ENCODE measurements at regions not wholly inside any gene's neighbourhood (a gene's known extent, or its start where the extent isn't known, plus 50 kb on each side); places are given as distances from the start of the nearest gene placed in this dataset.

DNA sequence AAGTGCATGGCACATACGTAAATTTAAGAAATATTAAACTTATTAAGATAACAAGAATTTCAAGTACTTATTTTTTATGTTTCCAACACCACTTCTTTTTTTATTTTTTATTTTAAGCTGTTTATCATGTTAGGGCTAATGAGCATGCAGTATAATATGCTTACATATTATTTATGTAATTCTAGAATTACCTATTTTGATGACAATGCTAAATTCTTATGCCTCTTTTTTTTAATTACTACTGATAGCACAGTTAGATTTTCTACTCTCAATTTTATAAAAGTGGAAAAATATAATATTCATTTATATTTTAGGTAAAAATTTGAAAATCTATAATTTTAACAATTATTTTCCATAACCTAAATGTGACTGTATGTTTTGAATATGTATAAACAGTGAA is 713.0 kb downstream of the MRPL39 start:
- no peak for DNase-seq (ENCODE audit: low read depth)

DNA sequence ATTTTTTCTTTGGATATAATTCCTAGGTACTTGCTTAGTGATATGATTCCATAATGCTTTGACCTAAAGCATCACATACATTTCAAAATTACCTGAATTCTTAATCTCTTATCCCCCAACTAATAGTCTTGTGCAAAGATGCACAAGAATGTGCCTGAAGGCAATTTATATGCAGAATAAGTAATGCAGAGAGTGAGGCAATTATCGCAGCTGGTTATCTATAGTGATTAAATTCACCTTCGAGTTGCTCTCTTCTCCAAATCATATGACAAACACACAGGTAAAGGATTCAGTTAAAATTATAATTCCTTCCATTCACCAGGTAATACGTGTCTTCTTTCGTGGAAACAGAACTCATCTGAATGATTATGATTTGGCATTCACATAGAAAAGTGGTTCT is 717.3 kb downstream of the MRPL39 start:
- DNase-seq (ENCODE audit: low read depth): no peak

DNA sequence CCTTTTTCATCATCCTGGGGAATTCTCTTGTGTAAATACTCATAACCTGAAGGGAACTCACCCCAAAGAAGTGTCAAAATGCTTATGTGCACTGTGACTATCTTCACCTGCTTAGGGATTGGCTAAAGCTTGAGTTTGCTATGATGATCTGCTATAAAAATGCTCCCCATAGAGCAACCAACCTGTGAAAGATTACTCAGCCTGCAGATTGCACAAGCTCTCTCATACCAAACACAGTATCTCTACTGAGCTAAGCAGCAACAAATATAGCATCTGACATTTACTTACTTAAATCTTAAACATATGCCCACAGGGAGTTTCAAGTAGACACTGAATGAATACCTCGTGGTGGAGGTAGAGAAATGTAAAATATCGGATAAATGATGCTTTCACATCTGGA is 725.8 kb downstream of the MRPL39 start:
- no peak for DNase-seq (ENCODE audit: low read depth)

DNA sequence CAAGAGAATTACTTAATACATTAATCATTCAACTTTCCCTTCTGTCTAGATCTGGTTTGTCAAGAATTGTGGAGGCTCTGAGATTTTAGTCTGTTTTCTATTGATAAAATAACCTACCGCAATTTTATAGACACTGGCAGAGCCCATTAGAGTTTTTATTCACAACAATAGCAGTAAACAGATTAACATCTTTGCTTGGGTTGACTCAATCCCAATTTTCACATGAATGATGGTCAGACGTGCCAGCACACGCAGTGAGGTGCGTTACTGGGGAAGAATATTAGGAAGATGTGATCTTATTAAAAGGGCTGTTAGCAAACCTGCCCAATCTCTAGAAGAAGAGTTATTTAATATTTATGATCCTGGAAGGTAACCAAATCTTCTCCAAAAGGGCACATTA is 736.6 kb downstream of the MRPL39 start:
- no peak for DNase-seq (ENCODE audit: low read depth)

DNA sequence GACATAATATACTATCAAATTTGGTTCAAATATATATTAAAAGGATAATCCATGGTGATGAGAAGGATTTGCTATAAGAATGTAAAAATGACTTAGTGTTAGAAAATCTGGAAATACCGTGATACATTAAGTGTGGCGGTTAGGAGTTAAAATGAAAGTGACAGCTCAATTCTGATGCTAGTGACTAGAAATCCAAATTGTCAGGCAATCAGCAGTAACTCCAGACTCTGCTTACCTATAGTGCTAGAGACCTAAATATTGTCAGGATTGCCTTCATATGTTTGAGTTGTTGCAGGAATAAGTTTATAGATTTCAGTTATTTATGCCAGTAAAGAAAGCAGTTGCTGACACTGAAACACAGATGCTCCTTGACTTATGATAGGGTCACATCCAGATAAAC is 737.4 kb downstream of the MRPL39 start:
- no peak for DNase-seq (ENCODE audit: low read depth)

DNA sequence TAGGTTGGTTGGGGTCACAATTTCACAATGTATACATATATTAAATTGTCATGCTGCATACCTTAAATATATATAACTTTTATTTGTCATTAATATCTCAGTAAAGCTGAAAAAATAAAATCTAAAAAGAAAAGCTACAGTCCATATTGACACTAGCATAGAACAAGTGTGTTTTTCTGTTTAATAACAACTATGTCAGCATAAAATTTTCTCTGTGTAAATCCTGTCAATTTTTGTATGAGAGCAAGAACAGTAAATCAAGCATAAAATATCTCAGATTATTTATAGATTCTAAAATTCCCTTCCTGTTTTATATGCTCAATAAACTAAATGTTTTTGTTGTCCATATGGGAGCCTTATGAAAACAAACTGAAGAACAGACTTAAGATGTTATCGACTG is 739.2 kb downstream of the MRPL39 start:
- no peak for DNase-seq (ENCODE audit: low read depth)

DNA sequence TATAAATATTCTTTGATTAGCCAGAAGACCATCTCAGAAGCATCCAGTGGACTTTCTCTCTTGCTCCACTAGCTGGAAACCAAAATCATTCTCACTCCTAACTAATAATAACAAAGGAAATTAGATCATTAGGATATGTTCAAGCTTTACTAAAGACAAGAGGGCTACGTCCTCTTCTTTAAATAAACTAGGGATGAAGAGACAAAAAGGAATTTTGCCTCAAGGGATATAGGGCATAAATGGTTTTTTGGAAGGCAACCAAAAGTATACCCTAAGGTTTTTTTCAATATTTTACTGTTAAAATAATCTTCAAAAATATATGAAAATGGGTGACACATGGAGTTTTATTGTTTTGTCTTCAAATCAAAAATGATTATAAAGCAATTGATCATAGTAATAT is 745.8 kb downstream of the MRPL39 start:
- no peak for DNase-seq (ENCODE audit: low read depth)

DNA sequence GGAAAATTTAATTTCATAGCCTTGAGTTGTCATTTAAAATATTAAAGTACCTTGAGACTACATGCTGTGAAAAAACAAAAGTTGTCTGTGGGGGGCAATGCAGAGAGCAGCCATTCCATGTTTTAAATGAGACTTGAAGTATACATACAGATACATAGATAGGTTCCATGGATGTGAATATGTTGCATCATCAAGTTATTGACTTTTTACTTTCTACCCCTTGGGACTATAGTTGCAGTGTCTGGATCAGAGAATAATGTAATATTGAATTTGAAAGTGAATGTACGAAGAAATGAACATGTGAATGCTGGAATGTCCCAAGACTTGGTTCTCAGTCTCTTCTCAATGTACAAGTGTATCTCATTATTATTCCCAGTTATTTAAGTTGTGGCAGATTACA is 751.0 kb downstream of the MRPL39 start:
- no peak for DNase-seq (ENCODE audit: low read depth)

DNA sequence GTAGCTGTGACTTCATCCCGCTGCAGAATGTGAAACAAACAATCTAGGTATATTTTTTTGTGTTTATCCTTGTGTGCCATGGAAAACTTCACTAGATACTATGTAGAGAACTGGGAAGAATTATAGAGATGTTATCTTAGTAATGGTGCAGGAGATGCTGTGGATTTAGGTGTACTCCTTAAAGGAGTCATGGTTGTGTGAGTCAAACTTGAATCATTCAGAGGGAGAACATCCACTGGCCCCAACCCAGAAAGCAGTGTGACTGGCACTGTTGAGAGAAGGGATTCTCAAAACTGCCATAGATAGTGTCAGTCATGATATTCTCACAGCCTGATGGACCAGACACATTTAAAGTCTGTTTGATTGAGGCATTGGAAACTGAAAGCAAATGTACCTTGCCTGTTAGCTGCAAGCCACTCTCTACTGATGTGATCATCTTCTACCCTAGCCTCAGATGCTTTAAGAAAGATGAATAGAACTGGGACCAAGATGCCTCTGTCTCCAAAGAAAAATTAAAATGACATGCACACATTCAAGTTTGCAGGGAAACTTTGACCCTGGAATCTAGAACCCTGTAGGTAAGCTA is 754.6 kb downstream of the MRPL39 start:
- no peak for DNase-seq (ENCODE audit: low read depth)

DNA sequence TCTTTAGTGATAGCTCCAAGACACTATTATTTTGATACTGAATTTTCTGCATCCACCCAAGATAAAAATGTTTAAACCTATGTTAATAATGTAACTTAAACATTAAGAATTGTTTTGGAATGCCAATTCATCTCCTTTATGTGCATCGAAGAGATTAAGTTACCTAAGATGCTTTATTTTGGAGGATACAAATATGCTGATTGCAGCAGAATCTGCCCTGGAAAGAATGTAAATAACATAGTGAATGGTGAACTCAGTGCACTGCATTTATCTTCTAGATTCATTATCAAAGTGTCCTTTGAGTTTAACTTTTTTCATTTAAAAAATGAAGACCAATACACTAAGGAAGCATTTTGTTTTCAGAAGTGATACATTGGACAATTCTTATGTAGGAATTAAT is 757.2 kb downstream of the MRPL39 start:
- DNase-seq (ENCODE audit: low read depth): no peak

DNA sequence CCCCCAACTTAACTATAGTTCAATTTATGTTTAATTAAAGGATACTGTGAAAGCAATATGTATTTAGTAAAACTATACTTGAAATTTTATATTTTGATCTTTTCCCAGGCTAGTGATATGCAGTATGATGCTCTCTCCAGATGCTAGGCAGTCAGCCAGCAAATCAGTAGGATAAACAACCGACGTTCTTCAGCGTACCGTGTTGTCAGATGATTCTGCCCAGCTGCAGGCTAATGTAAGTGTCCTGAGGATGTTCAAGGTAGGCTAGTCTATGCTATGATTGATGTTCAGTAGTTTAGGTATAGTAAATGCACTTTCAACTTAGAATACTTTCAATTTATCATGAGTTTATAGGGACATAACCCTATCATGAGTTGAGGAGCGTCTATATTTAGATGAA is 762.6 kb downstream of the MRPL39 start:
- no peak for DNase-seq (ENCODE audit: low read depth)

DNA sequence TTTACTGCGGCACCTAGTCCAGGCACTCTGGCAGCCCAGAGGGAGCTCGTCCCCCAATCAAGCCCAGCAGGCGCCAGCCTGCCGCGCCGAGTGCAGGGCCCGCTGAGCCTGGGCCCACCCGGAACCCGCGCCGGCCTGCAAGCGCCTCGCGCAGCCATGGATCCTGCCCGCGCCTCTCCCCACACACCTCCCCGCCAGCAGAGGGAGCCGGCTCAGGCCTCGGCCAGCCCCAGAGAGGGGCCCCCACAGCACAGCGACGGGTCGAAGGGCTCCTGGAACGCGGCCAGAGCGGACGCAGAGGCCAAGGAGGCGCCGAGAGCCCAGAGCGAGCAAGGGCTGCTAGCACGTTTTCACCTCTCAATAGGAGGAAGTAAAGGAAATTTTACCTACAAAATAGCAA is 767.0 kb downstream of the MRPL39 start:
- no peak for DNase-seq (ENCODE audit: low read depth)

DNA sequence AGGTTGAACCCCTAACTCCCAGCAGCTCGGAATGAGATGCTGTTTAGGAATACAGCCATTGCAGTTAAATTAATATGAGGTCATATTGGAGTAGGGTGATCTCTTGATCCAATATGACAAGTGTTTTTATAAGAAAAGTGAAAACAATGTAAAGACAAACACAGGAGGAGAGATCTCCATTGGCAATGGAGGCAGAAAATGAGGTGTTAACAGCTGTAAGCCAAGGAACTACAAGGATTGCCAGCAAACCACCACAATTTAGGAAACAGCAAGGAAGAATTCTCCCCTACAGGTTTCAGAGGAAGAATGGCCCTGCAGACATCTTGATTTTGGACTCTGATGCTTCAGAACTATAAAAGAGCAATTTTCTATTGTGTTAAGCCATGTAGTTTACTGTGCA is 774.3 kb downstream of the MRPL39 start:
- DNase-seq (ENCODE audit: low read depth): no peak

DNA sequence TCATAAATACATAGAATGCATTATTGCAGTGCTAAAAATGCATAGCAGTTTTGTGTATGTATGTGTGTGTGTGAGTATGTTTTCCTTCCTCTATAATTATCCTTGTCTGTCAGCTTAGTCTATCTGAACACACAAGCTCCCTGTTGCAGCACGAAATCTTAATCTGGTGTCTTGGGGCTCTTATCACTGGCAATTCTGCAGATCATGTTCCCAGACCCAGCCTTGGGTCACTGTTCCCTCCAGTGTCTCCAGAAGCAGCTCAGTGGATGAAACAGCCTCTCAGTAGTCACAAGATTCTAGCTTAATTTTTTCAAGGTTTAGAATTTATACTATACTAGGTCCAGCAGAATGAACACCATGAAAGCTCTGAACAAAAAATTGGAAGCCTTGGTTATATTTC is 777.9 kb downstream of the MRPL39 start:
- DNase-seq (ENCODE audit: low read depth): no peak

DNA sequence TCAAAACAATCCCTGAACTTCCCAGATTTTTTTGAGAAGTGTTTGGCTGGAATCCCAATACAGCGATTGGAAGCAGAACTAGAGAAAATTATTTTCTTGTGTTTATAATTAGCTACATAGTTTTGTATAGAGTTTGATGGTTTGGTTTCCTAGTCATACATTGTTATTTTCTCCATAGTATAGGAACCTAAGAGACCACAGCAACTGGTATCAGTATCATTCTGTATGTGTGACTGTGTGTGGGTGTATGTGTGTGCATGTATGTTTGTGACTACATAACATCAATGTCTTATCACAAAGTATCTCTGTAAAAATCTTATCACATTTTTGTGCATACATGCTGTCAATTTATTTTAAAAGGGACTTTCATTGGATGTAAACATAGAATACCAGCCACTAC is 780.5 kb downstream of the MRPL39 start:
- no peak for DNase-seq (ENCODE audit: low read depth)

DNA sequence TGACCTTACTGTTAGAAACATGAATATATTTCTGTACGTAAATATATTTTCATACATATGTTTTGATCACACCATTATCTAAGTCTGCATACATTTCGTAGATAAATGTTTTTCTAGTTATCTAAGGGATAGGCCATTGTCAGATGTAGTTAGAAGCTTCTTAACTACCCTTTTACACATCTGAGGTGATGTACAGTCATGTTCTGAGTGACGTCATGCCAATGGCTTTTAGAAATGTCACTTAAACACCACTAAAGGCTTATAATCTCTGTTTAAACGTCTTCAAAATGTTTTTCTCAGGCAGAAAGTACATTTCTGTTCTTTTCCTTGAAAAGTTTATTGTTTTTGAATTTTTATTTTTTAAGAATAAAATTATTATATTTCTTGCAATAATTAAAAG is 781.9 kb downstream of the MRPL39 start:
- DNase-seq (ENCODE audit: low read depth): no peak

DNA sequence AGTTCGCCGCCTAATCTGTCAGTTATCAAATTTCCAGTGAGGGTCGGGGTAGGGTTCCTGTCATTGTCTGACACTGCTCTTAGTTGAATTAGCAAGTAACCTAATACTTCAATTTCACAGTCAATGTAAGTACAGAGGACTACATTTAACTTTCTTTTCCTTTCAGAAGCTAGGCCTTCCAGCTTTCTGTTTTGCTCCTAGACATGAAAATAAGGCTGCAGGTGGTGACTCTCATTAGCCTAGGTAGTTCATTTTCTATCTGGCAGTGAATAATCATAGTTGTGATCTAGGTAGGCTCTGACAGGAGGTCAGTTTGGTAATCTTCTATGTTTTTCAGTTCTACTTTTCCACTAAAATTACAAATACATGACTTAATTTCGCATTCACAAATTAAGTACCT is 783.1 kb downstream of the MRPL39 start:
- DNase-seq (ENCODE audit: low read depth): no peak

DNA sequence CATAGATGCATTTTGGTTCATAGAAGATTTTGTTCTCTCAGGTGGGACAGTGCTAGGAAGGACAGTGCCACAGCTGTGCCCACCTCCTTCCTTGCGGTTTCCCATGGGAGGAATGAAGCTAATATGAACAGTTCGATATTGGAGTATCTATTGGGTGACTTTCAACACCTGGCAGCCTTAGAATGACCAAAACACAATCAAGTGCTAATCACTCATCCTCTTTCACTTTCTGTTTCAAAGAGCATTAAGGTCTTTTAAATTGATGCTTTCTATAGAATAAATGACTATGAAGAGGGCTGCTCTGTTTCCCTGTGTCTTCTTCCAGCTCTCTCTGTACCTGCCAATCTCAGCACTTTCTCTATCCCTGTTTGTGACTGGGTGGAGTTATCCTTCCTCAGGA is 784.0 kb downstream of the MRPL39 start:
- DNase-seq (ENCODE audit: low read depth): no peak

DNA sequence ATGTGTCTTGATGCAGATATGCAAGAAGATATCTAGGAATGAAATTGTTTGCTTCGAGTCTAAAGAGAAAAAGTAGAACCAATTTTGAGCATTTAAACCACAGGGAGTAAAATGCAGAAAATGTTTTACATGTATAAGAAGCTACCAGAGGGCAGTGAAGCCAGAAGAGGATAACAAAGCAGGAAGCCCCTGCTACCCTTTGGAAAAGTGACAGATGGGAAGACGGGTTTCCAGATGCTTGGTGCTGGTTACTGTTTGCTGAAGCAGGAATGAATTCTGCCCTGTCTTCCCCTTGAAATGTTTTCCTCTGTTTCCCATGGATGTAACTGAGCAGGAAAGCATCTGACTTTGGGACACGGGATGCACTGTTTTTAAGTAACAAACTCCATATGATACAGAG is 822.2 kb downstream of the MRPL39 start:
- no peak for DNase-seq (ENCODE audit: low read depth)

DNA sequence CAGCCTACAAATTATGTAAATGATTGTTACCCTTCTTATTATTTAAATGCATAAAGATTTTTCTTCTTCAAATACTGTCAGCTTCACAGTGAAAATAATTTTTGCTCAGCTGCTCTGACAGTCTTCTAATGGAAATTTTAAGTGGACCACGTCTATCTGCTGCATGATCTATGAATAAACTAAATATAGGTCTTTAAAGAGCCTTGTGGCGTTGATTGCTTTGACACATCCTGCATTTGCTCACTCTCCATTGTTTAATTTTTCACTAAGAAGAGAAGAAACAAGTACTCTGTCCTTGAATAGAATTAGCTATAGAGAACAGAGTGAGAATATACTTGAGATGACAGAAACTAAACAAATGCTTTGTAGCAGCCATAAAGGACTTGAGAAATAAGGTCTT is 826.1 kb downstream of the MRPL39 start:
- DNase-seq (ENCODE audit: low read depth): no peak

DNA sequence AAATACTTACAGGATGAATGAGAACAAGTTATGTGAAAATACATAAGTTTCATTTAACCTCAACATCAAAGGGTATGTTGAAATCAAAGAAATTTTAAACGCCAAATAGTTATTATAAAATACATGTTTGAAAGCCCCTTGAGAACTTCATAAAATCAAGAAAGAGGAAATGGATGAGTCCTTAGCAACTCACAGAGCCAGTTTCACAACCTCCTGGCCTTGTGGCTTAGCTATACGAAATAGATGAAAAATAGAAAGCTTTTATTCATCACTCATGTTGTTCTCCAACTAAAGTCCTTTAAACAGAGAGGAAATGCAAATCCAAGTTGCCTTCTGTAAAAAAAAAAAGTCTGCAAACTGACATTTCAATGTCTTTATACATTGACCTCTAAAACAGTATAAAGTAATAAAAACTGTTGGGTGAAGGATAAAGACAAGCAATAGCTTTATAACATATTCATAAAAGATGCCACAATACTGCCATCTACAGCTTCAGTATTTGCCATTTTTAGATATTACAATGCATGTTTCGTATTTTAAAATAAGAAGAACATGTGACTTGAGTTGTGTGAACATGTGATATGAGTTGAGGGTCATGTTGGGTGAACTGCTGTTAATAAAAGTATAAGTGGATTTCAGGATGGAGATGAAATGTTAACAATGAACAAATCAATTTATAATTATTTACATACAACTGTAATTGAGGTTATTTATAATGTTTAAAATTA is 847.8 kb downstream of the MRPL39 start:
- no peak for DNase-seq (ENCODE audit: low read depth)

DNA sequence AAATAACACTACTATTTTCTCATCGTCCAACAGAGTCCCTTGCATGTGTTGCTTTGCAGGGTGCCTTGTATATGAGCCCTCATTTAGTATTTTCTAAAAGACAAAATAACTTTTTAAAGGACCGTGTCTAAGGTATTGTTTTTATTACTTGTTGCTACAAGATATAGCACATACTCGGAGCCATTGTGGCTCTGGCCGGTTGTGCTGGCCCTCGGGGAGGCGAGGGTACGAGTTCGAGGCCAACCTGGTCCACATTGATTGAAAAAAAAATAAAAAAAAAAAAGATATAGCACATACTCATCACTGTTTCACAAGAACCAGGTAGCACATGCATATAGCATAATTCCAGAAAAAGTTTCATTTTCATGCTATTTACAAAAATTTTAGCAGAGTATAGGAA is 869.2 kb downstream of the MRPL39 start:
- no peak for DNase-seq (ENCODE audit: low read depth)

DNA sequence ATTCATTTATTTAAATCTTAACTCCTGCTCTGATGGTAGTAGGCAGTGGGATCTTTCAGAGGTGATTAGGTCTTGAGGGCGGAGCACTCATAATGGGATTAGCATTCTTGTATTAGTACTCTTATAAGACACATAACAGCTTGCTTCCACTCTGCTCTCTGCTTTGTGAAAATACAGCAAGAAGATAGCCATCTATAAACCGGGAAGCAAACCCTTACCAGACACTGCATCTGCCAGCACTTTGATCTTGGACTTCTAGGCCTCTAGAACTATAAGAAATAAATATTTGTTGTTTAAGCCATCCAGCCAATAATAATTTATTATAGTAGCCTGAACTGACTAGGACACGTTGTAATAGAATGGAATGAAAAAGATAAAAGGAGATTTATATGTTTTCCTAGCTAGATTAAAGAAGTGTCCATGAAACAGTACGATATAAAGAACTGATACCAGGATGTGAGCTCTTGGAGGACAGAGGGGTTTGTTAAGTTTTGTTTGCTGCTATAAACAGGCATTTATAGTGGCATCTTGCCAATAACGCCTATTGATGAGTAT is 869.9 kb downstream of the MRPL39 start:
- DNase-seq (ENCODE audit: low read depth): no peak

DNA sequence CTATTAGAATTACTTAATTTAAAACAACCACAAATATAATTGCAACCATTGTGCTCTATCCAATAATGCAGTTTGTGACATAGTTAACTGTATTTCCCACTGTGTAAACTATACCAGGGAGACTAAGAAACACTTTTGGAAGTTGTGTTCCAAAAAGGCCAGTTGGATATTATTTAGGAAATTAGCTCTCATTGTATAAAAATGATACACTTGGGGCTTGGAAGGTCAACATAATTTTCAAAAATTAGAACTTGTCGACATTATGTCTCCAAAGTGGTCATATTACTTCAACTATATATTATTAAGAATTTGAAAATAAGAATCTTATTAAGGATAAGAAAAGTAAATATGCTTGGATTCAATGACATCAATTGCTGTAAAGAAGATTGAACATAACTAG is 876.6 kb downstream of the MRPL39 start:
- no peak for DNase-seq (ENCODE audit: low read depth)
